Stimulated activated CD4-positive, alpha-beta T cell treated with anti-CD3 and anti-CD28 coated beads, Interleukin-15, amount 100 ng/mL, for 24 hours (primary cell): ENCODE measurements at regions not wholly inside any gene's neighbourhood (a gene's known extent, or its start where the extent isn't known, plus 50 kb on each side); places are given as distances from the start of the nearest gene placed in this dataset.
"Not testable (repeated sequence)": the region's sequence is repeated elsewhere in the genome, so short reads cannot be mapped to it uniquely, and the experiment has no call there.

Source experiments
- DNase-seq: peaks from one replicate; pipeline ENCODE4 v3.0.0-alpha.2; 2020

- not testable (repeated sequence) for DNase-seq
Observed at GRCh38 chr21:9697751-9698150, 823.6 kb upstream of the TPTE start.

DNA sequence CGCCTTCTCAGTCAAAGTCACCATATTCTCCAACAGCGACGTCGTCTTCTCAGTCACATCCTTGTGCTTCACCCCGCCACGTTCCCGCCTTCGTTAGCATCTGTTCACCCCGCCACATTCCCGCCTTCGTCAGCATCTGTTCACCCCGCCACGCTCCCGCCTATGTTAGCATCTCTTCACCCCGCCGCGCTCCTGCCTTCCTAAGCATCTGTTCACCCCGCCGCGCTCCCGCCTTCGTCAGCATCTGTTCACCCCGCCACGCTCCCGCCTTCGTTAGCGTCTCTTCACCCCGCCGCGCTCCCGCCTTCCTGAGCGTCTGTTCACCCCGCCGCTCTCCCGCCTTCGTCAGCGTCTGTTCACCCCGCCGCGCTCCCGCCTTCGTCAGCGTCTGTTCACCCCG, 816.4 kb upstream of the TPTE start:
- not testable (repeated sequence) for DNase-seq

GRCh38 chr21:9705455-9705854, 815.9 kb upstream of the TPTE start:
- not testable (repeated sequence) for DNase-seq

GRCh38 chr21:9724542-9724941, 796.8 kb upstream of the TPTE start:
- DNase-seq = not testable (repeated sequence)

GRCh38 chr21:9727187-9727586, 794.2 kb upstream of the TPTE start:
- not testable (repeated sequence) for DNase-seq

- DNase-seq = not testable (repeated sequence)
Observed at GRCh38 chr21:9728219-9728992, 793.0 kb upstream of the TPTE start.

DNA sequence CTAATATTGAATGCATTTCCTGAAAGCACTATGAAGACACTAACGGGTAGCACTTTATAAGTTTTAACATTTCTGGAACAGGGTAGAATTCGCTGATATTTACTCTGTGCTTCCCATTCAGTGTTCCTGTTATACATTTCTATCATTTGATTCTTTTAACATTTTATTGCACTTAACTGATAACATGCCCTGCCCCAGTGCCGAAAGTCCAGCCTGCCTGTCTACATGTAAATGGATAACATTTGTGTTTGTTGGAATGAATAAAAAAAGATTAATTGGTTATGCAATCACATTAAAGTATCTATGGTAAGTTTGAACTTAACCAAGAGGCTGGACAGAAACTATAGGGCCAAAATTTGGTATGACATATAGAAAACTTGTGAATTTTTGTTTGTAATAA, 790.5 kb upstream of the TPTE start:
- no peak for DNase-seq

- not testable (repeated sequence) for DNase-seq
Observed at GRCh38 chr21:9731317-9731716, 790.1 kb upstream of the TPTE start.

GRCh38 chr21:9732605-9733004, 788.8 kb upstream of the TPTE start:
- DNase-seq = not testable (repeated sequence)

DNA sequence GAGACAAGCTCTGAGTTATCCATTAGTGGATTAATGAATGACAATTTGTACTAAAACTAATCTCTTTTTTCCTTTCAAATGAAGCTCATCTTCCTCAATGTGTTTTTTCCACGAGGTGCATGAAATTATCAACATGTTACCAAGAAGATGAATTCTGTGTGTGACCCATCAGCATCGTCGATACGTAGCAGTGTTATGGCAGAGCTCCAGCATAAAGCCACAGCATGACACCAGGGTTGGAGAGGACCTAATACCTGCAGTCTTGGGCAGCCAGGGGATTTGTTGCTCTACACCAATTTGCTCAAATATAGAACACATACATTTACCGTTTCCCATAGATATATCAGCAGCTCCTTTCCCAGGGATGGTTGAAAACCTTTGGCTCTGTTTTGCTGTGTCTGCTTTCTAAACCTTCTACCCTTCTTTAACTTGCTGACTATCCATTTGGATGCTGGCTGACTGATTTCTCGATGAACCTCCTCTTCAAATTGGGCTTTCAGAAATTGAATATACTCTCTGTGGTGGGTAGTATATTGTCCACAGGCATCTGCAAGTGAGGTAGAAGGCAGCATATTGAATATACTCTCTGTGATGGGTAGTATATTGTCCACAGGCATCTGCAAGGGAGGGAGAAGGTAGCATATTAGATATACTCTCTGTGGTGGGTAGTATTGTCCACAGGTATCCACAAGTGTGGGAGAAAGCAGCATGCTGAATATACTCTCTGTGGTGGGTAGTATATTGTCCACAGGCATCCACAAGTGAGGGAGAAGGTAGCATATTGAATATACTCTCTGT, 787.4 kb upstream of the TPTE start:
- DNase-seq = not testable (repeated sequence)

DNA sequence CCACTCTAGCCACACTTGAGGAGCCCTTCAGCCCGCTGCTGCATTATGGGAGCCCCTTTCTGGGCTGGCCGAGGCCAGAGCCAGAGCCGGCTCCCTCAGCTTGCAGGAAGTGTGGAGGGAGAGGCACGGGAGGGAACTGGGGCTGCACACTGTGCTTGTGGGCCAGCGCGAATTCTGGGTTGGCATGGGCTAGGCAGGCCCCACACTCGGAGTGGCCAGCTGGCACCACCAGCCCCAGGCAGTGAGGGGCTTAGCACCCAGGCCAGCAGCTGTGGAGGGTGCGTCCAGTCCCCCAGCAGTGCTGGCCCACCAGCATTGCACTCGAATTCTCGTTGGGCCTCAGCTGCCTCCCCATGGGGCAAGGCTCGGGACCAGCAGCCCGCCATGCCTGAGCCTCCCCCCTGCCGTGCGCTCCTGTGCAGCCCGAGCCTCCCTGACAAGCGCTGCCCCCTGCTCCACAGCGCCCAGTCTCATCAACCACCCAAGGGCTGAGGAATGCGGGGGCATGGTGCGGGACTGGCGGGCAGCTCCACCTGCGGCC, 785.9 kb upstream of the TPTE start:
- no peak for DNase-seq

- not testable (repeated sequence) for DNase-seq
Observed at GRCh38 chr21:9737301-9737700, 784.1 kb upstream of the TPTE start.

DNA sequence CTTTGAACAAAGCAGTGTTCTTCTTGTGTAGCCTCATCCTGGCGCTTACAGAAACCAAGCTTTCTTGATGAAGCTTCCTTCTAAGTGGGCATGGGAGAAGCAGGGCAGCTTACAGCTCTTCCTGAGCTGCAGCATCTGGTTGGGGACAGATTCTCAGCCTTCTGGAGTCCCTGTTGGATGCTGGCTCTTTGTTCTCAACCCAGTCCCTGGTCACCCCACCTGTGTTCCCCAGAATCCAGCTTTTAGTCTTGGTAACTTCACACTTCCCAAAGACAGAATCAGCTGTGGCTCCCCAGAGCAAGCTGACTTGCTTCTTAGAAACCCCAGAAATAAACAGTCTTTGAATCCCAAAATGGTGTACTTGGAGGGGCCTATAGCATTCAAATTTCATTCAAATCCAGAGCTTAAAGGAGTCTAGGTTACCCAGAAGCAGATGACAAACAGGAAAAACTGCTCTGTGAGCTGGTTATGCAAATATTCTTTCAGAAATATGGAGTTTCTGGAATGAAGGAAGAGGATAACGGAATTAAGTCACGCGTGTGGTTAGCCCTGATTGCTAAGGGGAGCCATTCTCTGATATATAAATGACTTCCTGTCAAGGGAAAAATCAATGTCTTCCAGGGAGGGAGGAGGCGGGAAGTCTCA, 783.4 kb upstream of the TPTE start:
- DNase-seq = not testable (repeated sequence)

DNA sequence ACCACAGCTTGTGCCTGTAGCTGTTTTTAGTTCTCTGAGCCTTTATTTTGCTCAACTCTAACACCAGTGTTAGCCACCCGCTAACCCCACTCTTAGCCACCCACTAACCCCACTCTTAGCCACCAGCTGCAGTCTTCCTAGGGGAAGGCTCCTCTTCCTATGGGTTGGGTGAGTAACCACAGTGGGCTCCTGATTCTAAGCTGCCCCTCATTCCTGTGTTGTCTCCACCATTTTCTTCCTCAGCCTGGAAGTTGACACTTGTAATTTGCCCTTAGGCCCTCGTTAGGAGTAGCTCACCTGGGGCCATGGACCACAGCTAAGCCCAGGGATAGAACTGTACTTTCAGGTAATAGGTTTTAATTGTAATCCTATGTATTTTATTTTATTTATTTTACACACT, 782.9 kb upstream of the TPTE start:
- no peak for DNase-seq

- DNase-seq = no peak
Observed at GRCh38 chr21:9739240-9739639, 782.1 kb upstream of the TPTE start.

DNA sequence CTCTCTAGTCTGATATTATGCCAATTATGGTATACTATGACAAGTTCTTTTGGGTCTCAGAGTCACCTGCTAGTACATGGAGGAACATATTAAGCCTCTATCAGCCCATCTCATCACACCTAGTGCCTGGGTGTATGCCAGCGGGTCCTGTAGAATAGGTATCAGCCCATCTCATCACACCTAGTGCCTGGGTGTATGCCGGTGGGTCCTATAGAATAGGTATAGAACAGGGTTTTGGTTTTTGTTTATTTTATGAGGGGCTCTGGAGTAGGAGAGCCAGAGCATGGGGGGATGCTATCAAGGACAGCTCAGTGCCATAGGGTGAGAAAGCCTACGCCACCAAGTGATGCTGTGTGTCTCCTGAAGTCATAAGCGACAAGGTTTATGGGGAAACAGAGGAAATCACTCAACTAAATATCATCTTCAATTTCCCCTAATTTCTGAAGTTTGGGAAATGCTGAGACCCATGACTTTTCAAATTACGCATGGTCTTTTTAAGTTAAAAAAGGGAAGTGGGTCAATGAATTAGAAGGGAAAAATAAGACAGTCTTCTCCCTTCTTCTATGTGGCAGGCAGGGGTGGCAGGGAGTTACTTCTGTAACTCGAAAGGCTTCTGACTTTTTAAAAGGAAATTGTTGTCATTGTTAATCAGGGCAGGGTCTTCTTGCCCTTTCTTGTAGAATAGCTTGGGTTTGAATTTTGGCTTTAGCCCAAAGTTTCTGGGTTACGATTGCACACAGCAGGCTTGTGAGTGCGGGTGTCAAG, 781.0 kb upstream of the TPTE start:
- DNase-seq = not testable (repeated sequence)

GRCh38 chr21:9740991-9741742, 780.2 kb upstream of the TPTE start:
- not testable (repeated sequence) for DNase-seq

GRCh38 chr21:9743566-9743965, 777.8 kb upstream of the TPTE start:
- DNase-seq = not testable (repeated sequence)

- DNase-seq = not testable (repeated sequence)
Observed at GRCh38 chr21:9744166-9744565, 777.2 kb upstream of the TPTE start.

DNA sequence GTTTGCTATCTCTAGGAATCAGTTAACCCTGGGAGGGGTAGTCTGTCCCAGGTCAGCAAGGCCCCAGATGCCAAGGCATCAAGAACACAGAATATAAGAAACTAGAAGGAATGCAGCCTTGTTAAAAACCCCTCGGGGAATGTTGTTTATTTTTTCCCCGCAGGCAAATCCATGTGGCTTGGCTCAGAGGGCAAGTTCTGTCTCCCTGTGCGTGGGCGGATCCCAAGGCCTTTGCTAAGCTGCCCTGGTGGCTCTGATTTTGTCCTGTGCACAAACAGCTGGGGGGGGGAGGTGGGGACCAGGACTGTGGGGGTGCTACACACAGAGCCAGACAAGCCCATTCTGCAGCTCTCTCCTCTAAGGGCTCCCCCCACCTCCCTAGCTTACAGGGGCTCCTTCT, 776.8 kb upstream of the TPTE start:
- not testable (repeated sequence) for DNase-seq

DNA sequence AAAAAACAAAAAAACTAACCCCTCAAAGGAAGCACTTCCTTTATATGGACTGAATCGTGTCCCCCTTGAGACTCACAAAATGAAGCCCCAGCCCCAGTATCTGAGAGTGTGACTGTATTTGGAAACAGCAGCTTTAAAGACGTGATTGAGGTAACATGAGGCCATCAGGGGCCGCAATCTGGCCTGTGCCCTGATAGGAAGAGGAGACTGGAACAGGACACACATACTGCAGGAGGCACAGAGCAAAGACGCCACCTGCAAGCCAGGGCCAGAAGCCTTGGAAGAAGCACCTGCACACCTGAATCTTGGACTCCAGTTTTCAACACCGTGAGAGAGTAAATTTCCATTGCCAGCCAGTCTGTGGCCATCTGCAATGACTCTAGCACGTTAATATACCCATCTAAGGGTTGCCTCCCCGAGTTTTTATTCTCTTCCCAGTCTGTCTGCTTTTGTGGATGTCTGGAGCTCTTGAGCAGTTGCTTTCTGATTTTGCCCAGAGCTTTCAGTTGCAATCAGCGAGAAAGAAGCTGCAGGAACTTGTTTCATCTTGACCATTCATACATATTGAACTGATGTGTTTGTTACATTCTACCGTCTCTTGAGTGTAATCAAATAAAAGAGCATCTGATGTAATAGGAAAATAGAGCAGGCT, 775.8 kb upstream of the TPTE start:
- DNase-seq = not testable (repeated sequence)
